Endothelial cell of umbilical vein (primary cell): ENCODE measurements at regions not wholly inside any gene's neighbourhood (a gene's known extent, or its start where the extent isn't known, plus 50 kb on each side); places are given as distances from the start of the nearest gene placed in this dataset.

ENCODE experiments used
- CTCF ChIP-seq, 2 donors: IDR thresholded peaks; 1 replicate in 1 of 2; 2 replicates in 1 of 2; pipeline ENCODE4 v1.5.1; 2011; ENCODE audit warnings: low read length in 2 of 2, mild to moderate bottlenecking in 2 of 2, moderate library complexity in 2 of 2, control low read depth in 1 of 2, inconsistent platforms in 1 of 2, low read depth in 1 of 2; ENCODE audit not compliant: insufficient read depth in 1 of 2; ENCODE audit errors: extremely low read depth in 1 of 2
- EZH2 ChIP-seq: IDR thresholded peaks from 2 replicates; pipeline ENCODE4 v1.6.1; 2012; ENCODE audit warnings: borderline replicate concordance, low read depth, mild to moderate bottlenecking, moderate library complexity, low read length, inconsistent platforms; ENCODE audit not compliant: severe bottlenecking
- FOS ChIP-seq: IDR thresholded peaks from 2 replicates; pipeline ENCODE4 v1.6.1; 2011; ENCODE audit warnings: mild to moderate bottlenecking, low read length, moderate library complexity, borderline replicate concordance; ENCODE audit not compliant: insufficient read depth
- GATA2 ChIP-seq: IDR thresholded peaks from 2 replicates; pipeline ENCODE4 v1.7.0; 2011; ENCODE audit warnings: low read depth, mild to moderate bottlenecking, moderate library complexity, mixed read lengths, low read length; ENCODE audit not compliant: insufficient read length, insufficient read depth
- JUN ChIP-seq: IDR thresholded peaks from 2 replicates; pipeline ENCODE4 v1.6.1; 2011; ENCODE audit warnings: borderline replicate concordance, low read depth; ENCODE audit not compliant: insufficient read length, insufficient read depth
- POLR2A ChIP-seq: IDR thresholded peaks from 2 replicates; pipeline ENCODE4 v1.6.1; 2012; ENCODE audit warnings: low read depth, mild to moderate bottlenecking, control low read depth, low read length
- POLR2AphosphoS5 ChIP-seq: IDR thresholded peaks from 2 replicates; pipeline ENCODE4 v1.6.1; 2012; ENCODE audit warnings: low read depth, mild to moderate bottlenecking, control low read depth, low read length, moderate library complexity; ENCODE audit not compliant: insufficient read depth

DNA sequence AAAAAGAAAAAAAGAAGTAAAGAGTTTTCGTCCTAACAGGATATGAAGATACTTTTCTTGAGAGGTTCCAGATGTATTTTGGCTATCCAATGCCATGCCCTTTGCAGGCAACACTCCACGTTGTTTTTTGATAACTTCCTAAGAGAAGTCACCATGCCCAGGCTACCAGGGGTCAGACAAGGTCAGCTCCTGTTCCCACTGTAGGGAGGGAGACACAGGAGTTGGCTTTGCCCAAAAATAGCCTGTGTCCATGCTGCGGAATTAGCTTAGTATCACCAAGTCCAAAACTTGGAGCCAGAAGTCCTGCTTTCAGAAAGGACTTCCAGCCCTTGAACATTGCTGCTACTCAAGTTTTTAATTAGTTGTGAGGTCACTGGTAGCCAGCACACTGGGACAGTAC lies 62.1 kb upstream of the NRIP1 start:
- TF ChIP-seq POLR2A (no peak), JUN (no peak), EZH2 (no peak), CTCF (IDR thresholded peaks at IDR 0.05; ENCODE audit: extremely low read depth in 1 of 2, insufficient read depth in 1 of 2, low read depth in 1 of 2, low read length in 2 of 2) (no peak), GATA2 (no peak), POLR2AphosphoS5 (no peak), FOS (no peak)
